ENCODE measurements at regions not wholly inside any gene's neighbourhood (a gene's known extent, or its start where the extent isn't known, plus 50 kb on each side); places are given as distances from the start of the nearest gene placed in this dataset.

DNA sequence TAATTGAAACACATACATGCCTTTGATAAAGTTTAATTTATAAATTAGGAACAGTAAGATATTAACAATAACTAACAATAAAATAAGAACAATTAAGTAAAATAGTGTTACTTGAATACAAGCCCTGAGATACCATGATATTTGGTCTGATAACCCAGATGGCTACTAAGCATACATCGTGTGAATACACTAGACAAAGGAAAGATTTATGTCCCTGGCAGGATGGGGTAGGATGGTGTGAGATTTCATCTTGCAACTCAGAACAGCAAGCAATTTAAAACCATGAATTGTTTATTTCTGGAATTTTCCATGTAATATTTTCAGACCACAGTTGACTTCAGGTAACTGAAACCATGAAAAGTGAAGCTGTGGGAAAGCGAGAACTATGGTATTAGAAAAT is 169.5 kb downstream of the DIPK2A start:
- no peaks in the 10 kb centered on the region for H3K27me3 ChIP-seq (ENCODE audit: low read depth)
- intact Hi-C loops (cut with DNase I): no loop called here
- ATAC-seq: no peak

DNA sequence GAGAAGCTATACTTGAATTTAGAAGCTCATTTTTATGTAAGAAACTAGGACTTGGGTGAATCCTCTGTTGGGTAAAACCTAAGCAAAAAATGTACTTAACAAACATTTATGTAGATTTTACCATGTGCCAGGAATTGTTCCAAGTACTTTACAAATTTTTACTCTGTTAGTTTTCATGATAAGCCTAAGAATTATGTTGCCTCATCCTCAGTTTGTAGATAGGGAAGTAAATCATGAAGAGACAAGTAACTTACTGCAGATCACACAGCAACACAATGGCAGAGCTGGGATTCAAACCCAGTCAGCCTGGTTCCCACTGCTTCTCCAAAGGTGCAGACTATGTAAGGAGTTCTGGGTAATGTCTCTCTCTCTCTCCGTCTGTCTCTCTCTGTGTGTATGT is 169.9 kb downstream of the DIPK2A start:
- Histone ChIP-seq H3K27ac (no peak overlapping the region), H3K4me3 (no peak overlapping the region), H3K36me3 (no peaks in the 10 kb centered on the region), H3K9me3 (no peaks in the 10 kb centered on the region), H3K4me1 (no peaks in the 10 kb centered on the region), H3K27me3 (ENCODE audit: low read depth) (no peaks in the 10 kb centered on the region)
- TF ChIP-seq, protein P1, sequence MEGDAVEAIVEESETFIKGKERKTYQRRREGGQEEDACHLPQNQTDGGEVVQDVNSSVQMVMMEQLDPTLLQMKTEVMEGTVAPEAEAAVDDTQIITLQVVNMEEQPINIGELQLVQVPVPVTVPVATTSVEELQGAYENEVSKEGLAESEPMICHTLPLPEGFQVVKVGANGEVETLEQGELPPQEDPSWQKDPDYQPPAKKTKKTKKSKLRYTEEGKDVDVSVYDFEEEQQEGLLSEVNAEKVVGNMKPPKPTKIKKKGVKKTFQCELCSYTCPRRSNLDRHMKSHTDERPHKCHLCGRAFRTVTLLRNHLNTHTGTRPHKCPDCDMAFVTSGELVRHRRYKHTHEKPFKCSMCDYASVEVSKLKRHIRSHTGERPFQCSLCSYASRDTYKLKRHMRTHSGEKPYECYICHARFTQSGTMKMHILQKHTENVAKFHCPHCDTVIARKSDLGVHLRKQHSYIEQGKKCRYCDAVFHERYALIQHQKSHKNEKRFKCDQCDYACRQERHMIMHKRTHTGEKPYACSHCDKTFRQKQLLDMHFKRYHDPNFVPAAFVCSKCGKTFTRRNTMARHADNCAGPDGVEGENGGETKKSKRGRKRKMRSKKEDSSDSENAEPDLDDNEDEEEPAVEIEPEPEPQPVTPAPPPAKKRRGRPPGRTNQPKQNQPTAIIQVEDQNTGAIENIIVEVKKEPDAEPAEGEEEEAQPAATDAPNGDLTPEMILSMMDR (IDR thresholded peaks at IDR 0.05): no peak
- no peak for DNase-seq
- intact Hi-C loops (cut with DNase I): no loop called here
- no peak for ATAC-seq

More for the DNA sequence above, 169.5 kb downstream of the DIPK2A start:
- Histone ChIP-seq H3K36me3 (no peaks in the 10 kb centered on the region), H3K9me3 (no peaks in the 10 kb centered on the region), H3K4me3 (no peak overlapping the region), H3K27ac (no peak overlapping the region), H3K4me1 (no peaks in the 10 kb centered on the region)
- TF ChIP-seq, protein P1 (IDR thresholded peaks at IDR 0.05): no peak
- DNase-seq: no peak

DNA sequence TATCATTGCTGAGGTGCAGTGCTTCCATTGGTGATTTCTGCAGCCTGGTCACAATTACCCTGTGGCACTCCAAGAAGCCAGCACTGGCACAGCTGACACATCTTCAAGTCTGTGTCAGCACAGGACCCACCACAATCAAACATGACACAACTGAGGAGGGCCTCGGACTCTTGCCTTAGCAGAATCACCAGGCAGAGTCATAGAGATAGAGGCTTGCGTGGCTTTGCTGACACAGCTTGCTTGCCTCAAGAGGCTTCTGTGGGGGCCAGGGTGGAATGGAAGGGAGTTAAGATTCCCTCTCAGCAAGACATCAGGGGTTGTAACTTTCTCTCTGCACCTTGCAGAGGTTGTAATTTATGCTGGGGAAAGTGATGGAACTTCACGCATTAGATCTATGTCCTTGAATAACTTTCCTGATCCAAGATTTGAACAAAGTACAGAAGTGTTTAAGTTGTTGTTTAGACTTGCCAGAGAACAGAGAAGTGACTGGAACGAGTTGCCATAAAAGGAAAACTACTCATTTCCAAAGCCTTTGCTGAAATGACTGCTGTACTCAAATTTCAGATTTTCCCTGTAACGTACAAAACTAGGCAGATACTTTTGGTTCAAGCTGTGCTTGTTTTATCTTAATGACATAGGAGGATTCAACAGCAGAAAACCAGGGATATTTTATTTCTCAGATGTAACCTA is 170.7 kb downstream of the DIPK2A start:
- TF ChIP-seq, protein P1 (IDR thresholded peaks at IDR 0.05): no peak
- Histone ChIP-seq H3K4me1 (no peaks in the 10 kb centered on the region), H3K4me3 (no peak overlapping the region), H3K27ac (no peak overlapping the region), H3K9me3 (no peaks in the 10 kb centered on the region), H3K36me3 (no peaks in the 10 kb centered on the region), H3K27me3 (ENCODE audit: low read depth) (no peaks in the 10 kb centered on the region)
- DNase-seq (no peak), ATAC-seq (no peak)
- intact Hi-C loops (cut with DNase I): no loop called here

DNA sequence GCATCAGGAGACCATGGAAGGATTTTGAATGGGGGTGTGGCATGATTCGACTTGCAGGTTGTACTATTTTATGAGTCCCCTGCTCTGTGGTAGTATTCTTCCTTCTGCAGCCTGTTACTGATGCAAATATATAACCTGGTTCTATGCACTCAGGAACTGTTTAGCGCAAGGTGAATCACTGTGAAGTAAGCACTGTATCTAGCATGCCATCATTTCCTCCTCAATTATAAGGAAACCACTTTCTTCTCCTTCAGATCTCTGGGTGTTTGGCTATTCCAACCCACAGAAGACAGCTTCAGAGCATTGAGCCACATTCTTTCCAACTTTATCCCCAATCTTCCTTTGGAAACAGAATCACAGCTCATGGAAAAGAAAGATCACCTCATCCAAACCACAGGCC is 176.7 kb downstream of the DIPK2A start:
- intact Hi-C loops (cut with DNase I): no loop called here
- TF ChIP-seq, protein P1 (IDR thresholded peaks at IDR 0.05): no peak
- no peak overlapping the region for H3K4me3 ChIP-seq

DNA sequence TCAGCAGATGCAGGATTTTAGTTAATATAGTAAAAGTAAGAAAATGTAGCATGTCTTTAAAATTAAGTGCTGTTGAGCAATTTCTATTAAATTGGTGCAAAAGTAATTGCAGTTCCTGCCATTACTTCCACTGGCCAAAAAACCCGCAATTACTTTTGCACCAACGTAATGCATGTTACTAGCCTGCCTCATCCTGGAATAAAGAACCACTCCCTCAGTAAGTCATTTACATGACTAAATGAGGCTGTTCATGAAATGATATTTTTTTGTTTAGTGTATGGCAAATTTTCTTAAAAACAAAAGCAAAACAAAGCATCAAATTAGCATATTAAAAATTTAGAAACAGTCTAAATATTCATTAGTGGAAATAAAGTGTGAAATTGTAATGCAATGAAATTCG is 180.4 kb downstream of the DIPK2A start:
- no peak for ATAC-seq
- H3K27me3 ChIP-seq (ENCODE audit: low read depth): no peaks in the 10 kb centered on the region
- intact Hi-C loops (cut with DNase I): no loop called here
- no peak for DNase-seq
- H3K4me1 ChIP-seq: no peaks in the 10 kb centered on the region
- TF ChIP-seq, protein P1 (IDR thresholded peaks at IDR 0.05): no peak
- H3K36me3 ChIP-seq: no peaks in the 10 kb centered on the region
- no peaks in the 10 kb centered on the region for H3K9me3 ChIP-seq
- H3K27ac ChIP-seq: no peak overlapping the region
- H3K4me3 ChIP-seq: no peak overlapping the region

More for the DNA sequence above, 176.7 kb downstream of the DIPK2A start:
- Histone ChIP-seq H3K4me1 (no peaks in the 10 kb centered on the region), H3K36me3 (no peaks in the 10 kb centered on the region), H3K27me3 (ENCODE audit: low read depth) (no peaks in the 10 kb centered on the region), H3K27ac (no peak overlapping the region), H3K9me3 (no peaks in the 10 kb centered on the region)
- DNase-seq: no peak
- ATAC-seq: no peak

Data from lower lobe of right lung (tissue), 2 donors.